Heart left ventricle (tissue), 13 donors: ENCODE measurements at regions not wholly inside any gene's neighbourhood (a gene's known extent, or its start where the extent isn't known, plus 50 kb on each side); places are given as distances from the start of the nearest gene placed in this dataset.

Source experiments
- POLR2A ChIP-seq, 2 donors: fragments of 450-650 bp; IDR thresholded peaks; one replicate each; pipeline ENCODE4 v1.6.1; 2017; ENCODE audit warnings: antibody characterized with exemption in 2 of 2, mild to moderate bottlenecking in 2 of 2, moderate library complexity in 2 of 2
- TF ChIP-seq, protein P1 (sequence below), 12 donors: fragments of 200-600 bp; sonication (generic) in 4 of 12; IDR thresholded peaks; one replicate each; pipeline versions ENCODE4 v1.5.0 to v1.8.0; 2018 to 2022; ENCODE audit warnings: antibody characterized with exemption in 12 of 12, mild to moderate bottlenecking in 5 of 12
- donor health status: ischemic (EF 13 %, LVEDD 7.1; RV severe dilation, severe dysfunction).
- donor health status: DM: no; HTN: yes; CAD: no.
- donor health status: DM: no; HTN: no; CAD: no.
- donor health status: ischemic (EF 25% LVEDD 6.9; RV normal size, moderate dysfunction).
- donor health status: ischemic (EF 25% LVEDD 5.7; RV mildly dilated, moderate dysfunction).
- donor health status: ischemic (EF 35%, LVEDD 5.7; RV mildly dilated, moderate dysfunction).
- donor health status: nonischemic (EF 11% LVEDD 7.7; RV severe dilation, severe dysfunction).
- donor health status: DM: yes; HTN: yes; CAD: no.
- donor health status: PGD.
- donor health status: ischemic (EF 29% LVEDD 5.4; RV normal size, mild dysfunction).
- donor health status: nonischemic (EF 23%, LVEDD 6.1; RV moderate dilation, normal function).

DNA sequence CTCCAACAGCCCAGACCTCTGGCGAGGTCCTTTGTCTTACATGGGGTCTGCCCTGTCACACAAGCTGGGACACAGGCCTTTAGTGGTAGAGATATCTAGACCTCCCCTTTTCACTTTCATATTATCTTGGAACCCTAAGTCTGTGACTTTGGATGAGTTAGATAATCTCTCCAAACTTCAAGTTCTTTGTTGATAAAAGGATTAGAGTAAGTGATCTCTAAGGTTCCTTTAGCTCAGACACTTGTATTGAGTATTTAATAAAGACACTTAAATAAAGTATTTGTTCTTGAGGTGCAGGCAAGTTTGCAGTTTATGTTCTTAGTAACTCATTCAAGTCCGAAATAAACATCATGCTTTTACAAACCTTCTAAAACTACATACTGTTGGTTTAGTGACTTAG is 459.6 kb downstream of the SHQ1 start:
- TF ChIP-seq, protein P1, sequence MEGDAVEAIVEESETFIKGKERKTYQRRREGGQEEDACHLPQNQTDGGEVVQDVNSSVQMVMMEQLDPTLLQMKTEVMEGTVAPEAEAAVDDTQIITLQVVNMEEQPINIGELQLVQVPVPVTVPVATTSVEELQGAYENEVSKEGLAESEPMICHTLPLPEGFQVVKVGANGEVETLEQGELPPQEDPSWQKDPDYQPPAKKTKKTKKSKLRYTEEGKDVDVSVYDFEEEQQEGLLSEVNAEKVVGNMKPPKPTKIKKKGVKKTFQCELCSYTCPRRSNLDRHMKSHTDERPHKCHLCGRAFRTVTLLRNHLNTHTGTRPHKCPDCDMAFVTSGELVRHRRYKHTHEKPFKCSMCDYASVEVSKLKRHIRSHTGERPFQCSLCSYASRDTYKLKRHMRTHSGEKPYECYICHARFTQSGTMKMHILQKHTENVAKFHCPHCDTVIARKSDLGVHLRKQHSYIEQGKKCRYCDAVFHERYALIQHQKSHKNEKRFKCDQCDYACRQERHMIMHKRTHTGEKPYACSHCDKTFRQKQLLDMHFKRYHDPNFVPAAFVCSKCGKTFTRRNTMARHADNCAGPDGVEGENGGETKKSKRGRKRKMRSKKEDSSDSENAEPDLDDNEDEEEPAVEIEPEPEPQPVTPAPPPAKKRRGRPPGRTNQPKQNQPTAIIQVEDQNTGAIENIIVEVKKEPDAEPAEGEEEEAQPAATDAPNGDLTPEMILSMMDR (IDR thresholded peaks at IDR 0.05) = no peak
- TF ChIP-seq POLR2A (IDR thresholded peaks at IDR 0.05) = no peak
